K562 (cell line): ENCODE measurements at regions not wholly inside any gene's neighbourhood (a gene's known extent, or its start where the extent isn't known, plus 50 kb on each side); places are given as distances from the start of the nearest gene placed in this dataset.
A peak's percentile ranks its signal among the peaks of the same experiment; 100 is the strongest.

Experiments
- ATAC-seq: fragments of 200-7000 bp; cut with Tn5 transposase; 3 replicates; pipeline ENCODE4 v1.9.1; 2020; ENCODE audit warnings: moderate library complexity
- BruUV-seq: library from RNA; stranded (reverse); fragments of 400-500 nt; replicated peaks from 2 replicates; lab custom pipeline; 2021; lab: Mats Ljungman, UMichigan
- CTCF ChIA-PET: fragments of 300-600 bp; formaldehyde crosslinking; extraction: SDS; loops from one replicate; lab custom pipeline; 2021; ENCODE audit warnings: low intra/inter-chr PET ratio; lab: Yijun Ruan, JAX
- POLR2A ChIA-PET: fragments of 300-600, 350-650 bp; sonication (Branson Sonifier 250); formaldehyde crosslinking; extraction: SDS; loops from one replicate; lab custom pipeline; 2021; ENCODE audit warnings: antibody characterized with exemption, inconsistent platforms; lab: Yijun Ruan, JAX
- DNase-seq, 4 experiments: peaks; one replicate each; pipeline versions ENCODE4 v3.0.0 to v3.0.0-alpha.2; 2011 to 2018; ENCODE audit warnings: low spot score in 3 of 4, mixed read lengths in 3 of 4; ENCODE audit errors: extremely low read depth in 1 of 4
- FAIRE-seq: peaks from 2 replicates; lab custom pipeline; 2011; peaks lifted over from hg19 to GRCh38; lab: Jason Lieb, UNC
- H2AFZ ChIP-seq: 2 replicates; pipeline ENCODE4 v1.6.0; 2011; ENCODE audit warnings: low read depth, low read length, control low read depth, inconsistent platforms
- H3K27ac ChIP-seq: fragments of 200-600 bp; 3 replicates; pipeline ENCODE4 v1.8.0; 2011; ENCODE audit warnings: low read depth, mild to moderate bottlenecking, control low read depth, inconsistent platforms, low read length, moderate library complexity, mixed read lengths; ENCODE audit errors: extremely low read depth
- H3K27me3 ChIP-seq, 2 experiments: fragments of 300-600 bp in 1 of 2; 2 replicates in 1 of 2; 3 replicates in 1 of 2; pipeline versions ENCODE4 v1.6.0 to v1.8.0; 2011; ENCODE audit warnings: inconsistent platforms in 2 of 2, low read length in 2 of 2, mild to moderate bottlenecking in 1 of 2, mixed read lengths in 1 of 2, moderate library complexity in 1 of 2; ENCODE audit not compliant: control insufficient read depth in 2 of 2, insufficient read depth in 2 of 2
- H3K36me3 ChIP-seq: fragments of 300-600 bp; 3 replicates; pipeline ENCODE4 v1.8.0; 2011; ENCODE audit warnings: mild to moderate bottlenecking, low read length, inconsistent platforms; ENCODE audit not compliant: control insufficient read depth, insufficient read depth
- H3K4me1 ChIP-seq, 2 experiments: fragments of 200-600 bp in 1 of 2; replicated peaks in 1 of 2; 2 replicates in 1 of 2; 3 replicates in 1 of 2; pipeline versions ENCODE4 v1.5.1 to v1.8.0; 2011; ENCODE audit warnings: inconsistent platforms in 2 of 2, low read length in 2 of 2, mild to moderate bottlenecking in 1 of 2, mixed read lengths in 1 of 2, moderate library complexity in 1 of 2; ENCODE audit not compliant: control insufficient read depth in 2 of 2, insufficient read depth in 2 of 2
- H3K4me2 ChIP-seq: 2 replicates; pipeline ENCODE4 v1.6.1; 2011; ENCODE audit warnings: low read length, control low read depth, inconsistent platforms, mixed read lengths; ENCODE audit not compliant: insufficient read depth
- H3K4me3 ChIP-seq: fragments of 200-600 bp; sonication (generic), shearing (Covaris generic); 2 replicates; pipeline ENCODE4 v1.5.1; 2016; ENCODE audit warnings: control low read depth, inconsistent platforms
- H3K79me2 ChIP-seq: fragments of 200-600 bp; 3 replicates; pipeline ENCODE4 v1.8.0; 2011; ENCODE audit warnings: low read length, inconsistent platforms; ENCODE audit not compliant: control insufficient read depth, insufficient read depth
- H3K9ac ChIP-seq, 2 experiments: 2 replicates each; pipeline versions ENCODE4 v1.6.0 to v1.6.1; 2011; ENCODE audit warnings: low read depth in 2 of 2, low read length in 2 of 2, control low read depth in 1 of 2, inconsistent platforms in 1 of 2, mild to moderate bottlenecking in 1 of 2, mixed read lengths in 1 of 2; ENCODE audit not compliant: insufficient read depth in 1 of 2
- H3K9me1 ChIP-seq: one replicate; pipeline ENCODE4 v1.6.0; 2011; ENCODE audit warnings: inconsistent platforms, mild to moderate bottlenecking, low read length, moderate library complexity; ENCODE audit not compliant: control insufficient read depth, insufficient read depth
- H3K9me3 ChIP-seq: replicated peaks from 2 replicates; pipeline ENCODE4 v1.5.1; 2011; ENCODE audit warnings: low read depth, low read length, inconsistent platforms; ENCODE audit not compliant: control insufficient read depth, insufficient read depth
- H4K20me1 ChIP-seq: replicated peaks from 2 replicates; pipeline ENCODE4 v1.6.1; 2011; ENCODE audit warnings: low read length, inconsistent platforms, mixed read lengths; ENCODE audit not compliant: control insufficient read depth, insufficient read depth
- CC2D1A ChIP-seq: fragments of 450-650 bp; IDR thresholded peaks from 2 replicates; pipeline ENCODE4 v1.6.1; 2017; ENCODE audit warnings: mild to moderate bottlenecking
- CEBPG ChIP-seq, 3 experiments: fragments of 200-800 bp in 1 of 3; sonication (Bioruptor generic) in 1 of 3; sonication (generic) in 1 of 3; formaldehyde crosslinking in 1 of 3; IDR thresholded peaks in 2 of 3; conservative IDR thresholded peaks in 1 of 3; 2 replicates each; pipeline versions ENCODE4 v1.6.1 to v1.8.0; 2016 to 2022; ENCODE audit warnings: missing compliant biosample characterization in 2 of 3, missing genetic modification characterization in 2 of 3, mild to moderate bottlenecking in 1 of 3, missing genetic modification reagents in 1 of 3
- POLR3A ChIP-seq: IDR thresholded peaks from 2 replicates; pipeline ENCODE4 v1.6.1; 2011; ENCODE audit warnings: borderline replicate concordance, mild to moderate bottlenecking, moderate library complexity; ENCODE audit not compliant: insufficient read length, insufficient read depth; ENCODE audit errors: extremely low read depth
- RBM39 ChIP-seq: fragments of 200-400 bp; formaldehyde crosslinking; optimal IDR thresholded peaks from 2 replicates; pipeline ENCODE3; 2018; ENCODE audit warnings: low read depth, low read length
- WGBS: fragments of 100-300 bp; shearing (Covaris generic); methylation state at CpG from one replicate; pipeline ENCODE4 v1.1.6; 2016; ENCODE audit warnings: low coverage, mixed read lengths; ENCODE audit not compliant: insufficient coverage; ENCODE audit errors: missing lambda C conversion rate; 5-methylcytosine and 5-hydroxymethylcytosine counted together
- in situ Hi-C: fragments of 300-500 bp; cut with MboI; formaldehyde crosslinking; loops from 4 replicates; pipeline ENCODE4 v1.15.0; 2018; ENCODE audit warnings: inconsistent platforms, mixed read lengths
- intact Hi-C: fragments of 100-400 bp; cut with micrococcal nuclease; formaldehyde crosslinking; loops from 2 replicates; pipeline ENCODE4 v1.14.2; 2022
- TF ChIP-seq, protein P1 (sequence below): sonication (generic); formaldehyde crosslinking; IDR thresholded peaks from 2 replicates; pipeline ENCODE4 v1.8.1; 2023; ENCODE audit warnings: mild to moderate bottlenecking, missing genetic modification reagents
- TF ChIP-seq, protein P2 (sequence below): fragments of 450-650 bp; formaldehyde crosslinking; IDR thresholded peaks from 2 replicates; pipeline ENCODE4 v1.4.0; 2020; ENCODE audit warnings: mild to moderate bottlenecking, moderate library complexity

DNA sequence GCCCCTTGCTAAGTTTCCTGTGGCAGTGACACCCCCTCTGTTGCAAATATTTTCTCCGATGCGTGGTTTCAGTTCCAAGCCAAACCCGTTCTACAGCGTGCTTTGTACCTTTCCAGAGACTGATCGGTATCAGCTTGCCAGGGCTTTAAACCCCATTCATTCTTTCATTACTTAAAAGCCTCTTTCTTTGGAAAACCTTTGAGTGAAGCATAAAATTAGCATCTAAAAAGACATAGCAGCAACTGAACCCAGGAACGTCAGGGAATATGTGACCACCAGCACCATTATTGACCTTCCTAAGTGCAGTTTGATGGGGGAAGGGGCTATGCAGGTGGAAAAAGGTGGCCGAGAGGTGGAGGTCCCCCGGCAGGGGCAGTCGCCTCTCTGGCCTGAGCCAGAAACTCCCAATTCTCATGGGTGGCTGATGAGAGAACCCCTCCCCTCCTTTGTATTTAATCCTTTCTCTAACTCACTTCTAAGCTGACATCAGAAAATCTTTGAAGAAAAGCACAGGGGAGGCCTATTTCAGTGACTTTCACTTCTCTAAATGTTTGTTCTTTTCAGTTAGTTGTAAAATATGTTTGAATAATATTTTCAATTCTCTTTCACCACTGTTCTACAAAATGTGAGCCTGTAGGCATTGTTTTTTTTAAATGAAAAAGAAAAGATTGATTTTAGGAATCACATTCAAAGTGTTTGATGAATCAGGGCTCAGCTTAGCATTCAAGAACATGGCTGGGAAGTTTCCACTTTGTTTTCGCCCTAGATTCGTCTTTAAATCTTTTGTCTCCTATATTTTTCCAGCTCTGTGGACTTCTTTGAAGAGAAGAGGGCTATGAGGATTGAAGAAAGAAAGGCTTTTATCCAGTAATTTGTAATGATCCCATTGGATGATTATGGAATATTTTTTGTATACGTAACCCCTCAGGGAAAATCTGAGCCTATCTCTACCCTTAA, 89.2 kb downstream of the RSPH3 start:
- FAIRE-seq (no peak), DNase-seq (no peak)
- no peak overlapping the region for H3K27ac ChIP-seq

DNA sequence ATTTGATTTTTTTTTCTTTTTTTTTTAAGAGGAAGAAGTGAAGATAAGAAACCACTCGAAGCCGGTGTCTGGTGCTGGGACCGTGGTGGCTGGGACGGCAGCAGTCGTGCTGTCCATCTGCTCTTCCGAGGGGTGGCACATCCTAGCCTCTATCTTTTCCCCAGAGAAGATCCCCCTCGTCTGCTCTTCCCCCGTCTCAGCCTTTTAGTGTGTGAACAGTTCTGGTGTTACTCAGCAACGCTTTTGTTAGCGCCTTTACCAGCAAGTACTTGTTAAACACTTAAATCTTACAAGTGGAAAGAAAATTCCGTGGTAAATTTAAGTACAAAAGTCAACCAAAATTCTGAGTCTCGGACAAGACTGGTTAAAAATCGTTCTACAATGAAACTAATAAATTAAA, 90.1 kb downstream of the RSPH3 start:
- Histone ChIP-seq H3K79me2 (no peaks in the 10 kb centered on the region), H3K9ac (peak overlapping the region in 1 of 2 experiments; percentile 59; a peak in 1 of 4 replicates), H3K9me1 (no peaks in the 10 kb centered on the region), H3K36me3 (no peaks in the 10 kb centered on the region), H2AFZ (peak overlapping the region; percentile 13; the same call in 1 of the 2 replicates), H3K27me3 (no peaks in the 10 kb centered on the region), H3K4me1 (no peaks in the 10 kb centered on the region; a peak in 1 of 5 replicates), H3K9me3 (peaks cover 10% of the 10 kb centered on the region), H4K20me1 (no peaks in the 10 kb centered on the region), H3K27ac (no peak overlapping the region), H3K4me2 (no peak overlapping the region), H3K4me3 (no peak overlapping the region)
- WGBS, result 35% methylated on average over 13 of the region's 13 CpGs
- DNase-seq, result no peak
- ATAC-seq, result no peak
- intact Hi-C loops, result loop anchor here (10.0 kb wide), 1 partner anchor 1095 kb away; no protein-coding TSS in a partner anchor
- no TSS peak for BruUV-seq
- TF ChIP-seq, protein P1, sequence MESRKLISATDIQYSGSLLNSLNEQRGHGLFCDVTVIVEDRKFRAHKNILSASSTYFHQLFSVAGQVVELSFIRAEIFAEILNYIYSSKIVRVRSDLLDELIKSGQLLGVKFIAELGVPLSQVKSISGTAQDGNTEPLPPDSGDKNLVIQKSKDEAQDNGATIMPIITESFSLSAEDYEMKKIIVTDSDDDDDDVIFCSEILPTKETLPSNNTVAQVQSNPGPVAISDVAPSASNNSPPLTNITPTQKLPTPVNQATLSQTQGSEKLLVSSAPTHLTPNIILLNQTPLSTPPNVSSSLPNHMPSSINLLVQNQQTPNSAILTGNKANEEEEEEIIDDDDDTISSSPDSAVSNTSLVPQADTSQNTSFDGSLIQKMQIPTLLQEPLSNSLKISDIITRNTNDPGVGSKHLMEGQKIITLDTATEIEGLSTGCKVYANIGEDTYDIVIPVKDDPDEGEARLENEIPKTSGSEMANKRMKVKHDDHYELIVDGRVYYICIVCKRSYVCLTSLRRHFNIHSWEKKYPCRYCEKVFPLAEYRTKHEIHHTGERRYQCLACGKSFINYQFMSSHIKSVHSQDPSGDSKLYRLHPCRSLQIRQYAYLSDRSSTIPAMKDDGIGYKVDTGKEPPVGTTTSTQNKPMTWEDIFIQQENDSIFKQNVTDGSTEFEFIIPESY (CRISPR knock-in tag), result peak; percentile 59; the same call in 1 of the 2 replicates
- TF ChIP-seq, protein P2, sequence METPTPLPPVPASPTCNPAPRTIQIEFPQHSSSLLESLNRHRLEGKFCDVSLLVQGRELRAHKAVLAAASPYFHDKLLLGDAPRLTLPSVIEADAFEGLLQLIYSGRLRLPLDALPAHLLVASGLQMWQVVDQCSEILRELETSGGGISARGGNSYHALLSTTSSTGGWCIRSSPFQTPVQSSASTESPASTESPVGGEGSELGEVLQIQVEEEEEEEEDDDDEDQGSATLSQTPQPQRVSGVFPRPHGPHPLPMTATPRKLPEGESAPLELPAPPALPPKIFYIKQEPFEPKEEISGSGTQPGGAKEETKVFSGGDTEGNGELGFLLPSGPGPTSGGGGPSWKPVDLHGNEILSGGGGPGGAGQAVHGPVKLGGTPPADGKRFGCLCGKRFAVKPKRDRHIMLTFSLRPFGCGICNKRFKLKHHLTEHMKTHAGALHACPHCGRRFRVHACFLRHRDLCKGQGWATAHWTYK (CRISPR knock-in tag), result no peak
- POLR2A ChIA-PET, result no interaction called here
- no peak for FAIRE-seq
- in situ Hi-C loops, result no loop called here
- CTCF ChIA-PET, result no interaction called here

More for the DNA sequence above, 89.2 kb downstream of the RSPH3 start:
- no peak overlapping the region for H3K4me3 ChIP-seq
- peak overlapping the region; percentile 12; the same call in 1 of the 2 replicates for H2AFZ ChIP-seq
- H3K4me1 ChIP-seq, result no peaks in the 10 kb centered on the region; a peak in 1 of 5 replicates
- H3K9ac ChIP-seq, result no peak overlapping the region
- no peak for ATAC-seq
- WGBS, result 32% methylated on average over 12 of the region's 12 CpGs
- H3K27me3 ChIP-seq, result no peaks in the 10 kb centered on the region
- H3K9me3 ChIP-seq, result peaks cover 7% of the 10 kb centered on the region; the same call in 1 of the 2 replicates
- in situ Hi-C loops, result no loop called here
- CTCF ChIA-PET, result no interaction called here
- no peaks in the 10 kb centered on the region for H3K36me3 ChIP-seq
- TF ChIP-seq CEBPG (CRISPR knock-in tag; IDR thresholded peaks at IDR 0.05), result no peak
- no peak for TF ChIP-seq CEBPG (tag; conservative IDR thresholded peaks at IDR 0.05 in 1 of 2, IDR thresholded peaks at IDR 0.05 in 1 of 2)
- TF ChIP-seq POLR3A, result no peak
- TF ChIP-seq RBM39, result no peak
- TF ChIP-seq CC2D1A, result no peak
- TF ChIP-seq, all 486 proteins: peak for 0
- H4K20me1 ChIP-seq, result no peaks in the 10 kb centered on the region
- H3K9me1 ChIP-seq, result no peaks in the 10 kb centered on the region
- H3K4me2 ChIP-seq, result no peak overlapping the region
- POLR2A ChIA-PET, result no interaction called here
- no peaks in the 10 kb centered on the region for H3K79me2 ChIP-seq
- intact Hi-C loops, result no loop called here
- no TSS peak for BruUV-seq
